Parathyroid adenoma (tissue), 2 donors: ENCODE measurements at regions not wholly inside any gene's neighbourhood (a gene's known extent, or its start where the extent isn't known, plus 50 kb on each side); places are given as distances from the start of the nearest gene placed in this dataset.

ENCODE experiments used
- H2AFZ ChIP-seq: fragments of 300-600 bp; sonication (generic); one replicate; pipeline ENCODE4 v1.7.0; 2017; ENCODE audit warnings: antibody characterized with exemption, mild to moderate bottlenecking
- H3K27ac ChIP-seq: fragments of 300-600 bp; sonication (generic); one replicate; pipeline ENCODE4 v1.7.0; 2017
- H3K27me3 ChIP-seq: fragments of 300-600 bp; sonication (generic); one replicate; pipeline ENCODE4 v1.7.0; 2017; ENCODE audit warnings: low read length; ENCODE audit not compliant: control insufficient read depth, insufficient read depth
- H3K36me3 ChIP-seq: fragments of 300-600 bp; sonication (generic); one replicate; pipeline ENCODE4 v1.7.0; 2017; ENCODE audit warnings: low read length; ENCODE audit not compliant: control insufficient read depth, insufficient read depth
- H3K4me1 ChIP-seq: fragments of 300-600 bp; sonication (generic); one replicate; pipeline ENCODE4 v1.7.0; 2017; ENCODE audit warnings: control low read depth
- H3K4me2 ChIP-seq: fragments of 300-600 bp; sonication (generic); one replicate; pipeline ENCODE4 v1.7.0; 2017; ENCODE audit warnings: low read length
- H3K4me3 ChIP-seq: fragments of 300-600 bp; sonication (generic); one replicate; pipeline ENCODE4 v1.7.0; 2017; ENCODE audit warnings: low read depth, low read length
- H3K79me2 ChIP-seq: fragments of 300-600 bp; sonication (generic); one replicate; pipeline ENCODE4 v1.7.0; 2017; ENCODE audit warnings: control low read depth
- H3K9ac ChIP-seq: fragments of 300-600 bp; sonication (generic); one replicate; pipeline ENCODE4 v1.7.0; 2017; ENCODE audit warnings: mild to moderate bottlenecking
- H3K9me3 ChIP-seq: fragments of 300-600 bp; sonication (generic); one replicate; pipeline ENCODE4 v1.7.0; 2017; ENCODE audit warnings: low read length; ENCODE audit not compliant: control insufficient read depth
- TF ChIP-seq, protein P1 (sequence below): fragments of 300-600 bp; sonication (generic); IDR thresholded peaks from one replicate; pipeline ENCODE4 v1.7.0; 2017; ENCODE audit warnings: antibody characterized with exemption, mild to moderate bottlenecking
- donor health status: primary hyperparathyroidism.

DNA sequence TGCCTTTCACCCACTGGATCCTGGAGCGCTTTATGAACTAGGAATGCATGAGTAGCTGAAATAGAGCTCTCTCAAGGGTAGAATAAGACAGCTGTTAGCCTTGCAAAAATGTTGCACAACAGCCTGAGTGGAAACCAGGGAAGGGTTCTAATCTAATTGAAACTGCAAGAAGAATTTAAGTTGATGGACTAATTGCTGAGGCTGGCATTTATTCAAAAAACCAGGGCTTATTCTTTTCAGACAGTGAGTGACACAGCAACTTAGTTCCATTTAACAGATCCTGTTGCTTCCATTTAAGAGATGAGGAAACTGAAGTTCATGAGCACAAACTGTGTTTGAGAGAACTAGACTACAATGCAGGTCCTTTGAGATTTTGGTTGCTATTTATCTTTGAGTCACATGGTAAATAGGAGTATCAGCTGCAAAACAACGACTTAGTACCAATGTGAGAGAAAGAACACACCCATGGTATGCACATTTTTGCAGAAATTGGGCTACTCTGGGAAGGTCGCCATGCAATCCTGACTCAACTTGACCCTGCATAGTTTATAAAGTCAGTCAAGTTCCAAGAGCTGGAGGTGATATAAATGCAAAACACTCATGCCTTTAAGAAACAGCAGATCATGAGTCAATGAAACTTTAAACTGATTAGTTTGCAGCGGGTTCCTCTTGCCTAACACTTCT is 76.4 kb upstream of the PARD3B start:
- TF ChIP-seq, protein P1, sequence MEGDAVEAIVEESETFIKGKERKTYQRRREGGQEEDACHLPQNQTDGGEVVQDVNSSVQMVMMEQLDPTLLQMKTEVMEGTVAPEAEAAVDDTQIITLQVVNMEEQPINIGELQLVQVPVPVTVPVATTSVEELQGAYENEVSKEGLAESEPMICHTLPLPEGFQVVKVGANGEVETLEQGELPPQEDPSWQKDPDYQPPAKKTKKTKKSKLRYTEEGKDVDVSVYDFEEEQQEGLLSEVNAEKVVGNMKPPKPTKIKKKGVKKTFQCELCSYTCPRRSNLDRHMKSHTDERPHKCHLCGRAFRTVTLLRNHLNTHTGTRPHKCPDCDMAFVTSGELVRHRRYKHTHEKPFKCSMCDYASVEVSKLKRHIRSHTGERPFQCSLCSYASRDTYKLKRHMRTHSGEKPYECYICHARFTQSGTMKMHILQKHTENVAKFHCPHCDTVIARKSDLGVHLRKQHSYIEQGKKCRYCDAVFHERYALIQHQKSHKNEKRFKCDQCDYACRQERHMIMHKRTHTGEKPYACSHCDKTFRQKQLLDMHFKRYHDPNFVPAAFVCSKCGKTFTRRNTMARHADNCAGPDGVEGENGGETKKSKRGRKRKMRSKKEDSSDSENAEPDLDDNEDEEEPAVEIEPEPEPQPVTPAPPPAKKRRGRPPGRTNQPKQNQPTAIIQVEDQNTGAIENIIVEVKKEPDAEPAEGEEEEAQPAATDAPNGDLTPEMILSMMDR = no peak
- H3K36me3 ChIP-seq = no peaks in the 10 kb centered on the region
- no peaks in the 10 kb centered on the region for H3K9me3 ChIP-seq
- no peak overlapping the region for H3K4me3 ChIP-seq
- no peak overlapping the region for H2AFZ ChIP-seq
- no peak overlapping the region for H3K27ac ChIP-seq
- H3K4me2 ChIP-seq = no peak overlapping the region
- H3K9ac ChIP-seq = no peak overlapping the region
- no peaks in the 10 kb centered on the region for H3K79me2 ChIP-seq
- no peaks in the 10 kb centered on the region for H3K27me3 ChIP-seq
- peaks cover 4% of the 10 kb centered on the region for H3K4me1 ChIP-seq

DNA sequence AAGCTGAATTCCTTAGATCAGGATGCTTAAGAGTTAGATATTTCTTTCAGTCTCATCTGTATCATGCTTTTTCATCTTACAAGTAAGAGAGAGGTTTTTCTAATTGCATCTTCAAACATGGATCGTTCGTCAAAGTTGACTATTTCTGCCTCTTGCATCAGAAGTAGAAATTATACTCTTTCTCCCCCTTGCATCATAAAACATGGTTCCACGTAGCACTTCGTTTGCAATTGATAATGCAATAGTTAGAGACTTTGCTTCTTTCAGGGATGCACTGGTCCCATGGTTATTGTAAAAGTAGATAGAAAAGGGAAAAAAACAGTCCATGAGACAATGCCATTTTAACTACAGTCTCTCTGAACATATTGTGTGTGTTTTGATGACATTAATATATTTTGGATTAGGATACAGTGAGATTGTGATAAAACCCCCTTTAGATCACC is 75.1 kb upstream of the PARD3B start:
- peaks cover 4% of the 10 kb centered on the region for H3K4me1 ChIP-seq
- H3K4me2 ChIP-seq = no peak overlapping the region
- H3K79me2 ChIP-seq = no peaks in the 10 kb centered on the region
- no peak overlapping the region for H3K9ac ChIP-seq
- no peak overlapping the region for H3K27ac ChIP-seq
- H3K4me3 ChIP-seq = no peak overlapping the region
- TF ChIP-seq, protein P1 = no peak
- no peak overlapping the region for H2AFZ ChIP-seq
- H3K27me3 ChIP-seq = no peaks in the 10 kb centered on the region
- no peaks in the 10 kb centered on the region for H3K36me3 ChIP-seq
- no peaks in the 10 kb centered on the region for H3K9me3 ChIP-seq

DNA sequence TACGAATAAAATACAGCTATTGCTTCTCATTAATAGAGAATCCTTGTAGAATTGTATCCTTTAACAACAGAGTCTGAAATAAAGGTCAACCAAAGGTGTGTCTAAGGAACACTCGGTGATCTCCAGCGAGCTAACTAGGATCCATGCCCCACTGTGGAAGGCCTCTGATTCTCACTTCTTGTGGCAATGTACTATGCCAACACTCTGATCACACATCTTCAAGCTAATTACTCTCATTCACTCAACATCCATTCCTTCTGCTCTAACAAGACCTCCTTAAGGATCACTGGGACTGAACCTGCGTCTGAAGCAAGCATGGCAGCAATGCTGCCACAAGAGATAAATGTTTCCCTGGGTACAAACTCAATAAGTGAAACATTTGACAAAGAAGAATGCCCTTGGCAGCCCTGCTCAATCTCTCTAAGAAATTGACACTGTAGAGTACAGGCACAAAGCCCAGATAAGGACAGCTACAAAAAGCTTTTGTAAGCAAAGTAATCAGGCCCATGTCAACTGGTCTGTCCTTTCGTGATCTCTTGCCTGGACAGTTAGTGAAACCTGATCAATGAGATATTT is 74.6 kb upstream of the PARD3B start:
- no peak overlapping the region for H3K9ac ChIP-seq
- no peaks in the 10 kb centered on the region for H3K79me2 ChIP-seq
- H3K4me1 ChIP-seq = peaks cover 4% of the 10 kb centered on the region
- TF ChIP-seq, protein P1 = no peak
- H3K4me2 ChIP-seq = no peak overlapping the region
- no peaks in the 10 kb centered on the region for H3K9me3 ChIP-seq
- H3K36me3 ChIP-seq = no peaks in the 10 kb centered on the region
- no peak overlapping the region for H3K4me3 ChIP-seq
- H3K27me3 ChIP-seq = no peaks in the 10 kb centered on the region
- no peak overlapping the region for H2AFZ ChIP-seq
- H3K27ac ChIP-seq = no peak overlapping the region

DNA sequence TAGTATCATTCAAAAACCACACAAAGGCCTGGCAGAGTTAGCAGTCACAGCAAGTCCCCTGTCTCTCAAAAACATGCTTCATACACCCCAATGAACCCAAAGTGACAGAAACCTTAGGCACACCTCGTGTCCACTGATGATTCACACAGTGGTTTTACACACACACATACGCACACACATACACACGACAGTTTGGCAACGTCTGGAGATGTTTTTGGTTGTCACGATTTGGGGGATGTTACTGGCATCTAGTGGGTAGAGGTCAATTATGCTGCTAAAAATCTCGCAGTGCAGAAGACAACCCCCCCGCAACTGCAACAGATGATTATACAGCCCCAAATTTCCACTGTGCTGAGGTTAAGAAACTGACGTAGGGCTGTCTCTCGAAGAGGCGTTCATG is 72.9 kb upstream of the PARD3B start:
- no peak overlapping the region for H3K27ac ChIP-seq
- TF ChIP-seq, protein P1 = no peak
- H3K4me3 ChIP-seq = no peak overlapping the region
- H3K9ac ChIP-seq = no peak overlapping the region
- H3K4me2 ChIP-seq = no peak overlapping the region
- H3K9me3 ChIP-seq = no peaks in the 10 kb centered on the region
- H3K4me1 ChIP-seq = peaks cover 4% of the 10 kb centered on the region
- no peak overlapping the region for H2AFZ ChIP-seq
- H3K27me3 ChIP-seq = no peaks in the 10 kb centered on the region
- no peaks in the 10 kb centered on the region for H3K79me2 ChIP-seq
- no peaks in the 10 kb centered on the region for H3K36me3 ChIP-seq

DNA sequence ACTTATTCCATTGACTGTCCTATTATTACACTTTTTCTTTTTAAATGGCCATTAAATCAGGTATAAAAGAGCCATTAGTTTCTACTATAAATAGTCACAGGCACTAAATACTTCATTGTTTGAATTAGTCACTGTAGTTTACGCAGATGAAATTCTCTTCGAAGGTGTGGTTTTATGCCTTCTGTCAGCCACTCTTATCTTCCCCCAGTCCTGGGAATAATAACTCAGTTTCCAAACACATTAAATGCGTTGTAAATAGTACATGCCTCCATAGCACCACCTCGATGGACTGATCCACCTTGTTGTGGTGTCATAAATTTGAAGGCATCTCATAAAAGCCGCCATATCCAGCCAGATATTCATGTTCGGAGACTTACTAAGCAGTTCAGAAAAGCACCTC is 72.1 kb upstream of the PARD3B start:
- Histone ChIP-seq H3K9me3 (no peaks in the 10 kb centered on the region), H3K27ac (no peak overlapping the region), H3K4me2 (no peak overlapping the region), H3K4me3 (no peak overlapping the region), H2AFZ (no peak overlapping the region), H3K4me1 (peaks cover 4% of the 10 kb centered on the region), H3K36me3 (no peaks in the 10 kb centered on the region), H3K9ac (no peak overlapping the region), H3K27me3 (no peaks in the 10 kb centered on the region), H3K79me2 (no peaks in the 10 kb centered on the region)
- TF ChIP-seq, protein P1 = no peak
